Endothelial cell of umbilical vein (primary cell): ENCODE measurements at regions not wholly inside any gene's neighbourhood (a gene's known extent, or its start where the extent isn't known, plus 50 kb on each side); places are given as distances from the start of the nearest gene placed in this dataset.

Experiments
- BruUV-seq: library from RNA; stranded (reverse); fragments of 400-500 nt; replicated peaks from 2 replicates; lab custom pipeline; 2021; lab: Mats Ljungman, UMichigan
- CTCF ChIA-PET: fragments of 300-600, 350-600 bp; sonication (Branson Sonifier 250); formaldehyde crosslinking; loops from one replicate; lab custom pipeline; 2021; ENCODE audit warnings: antibody characterized with exemption, inconsistent platforms; lab: Charles Lee
- POLR2A ChIA-PET: fragments of 300-600, 350-600 bp; sonication (Branson Sonifier 250); formaldehyde crosslinking; loops from one replicate; lab custom pipeline; 2021; ENCODE audit warnings: antibody characterized with exemption, inconsistent platforms; lab: Charles Lee
- DNase-seq: peaks from one replicate; pipeline ENCODE4 v3.0.0-alpha.2; 2011; ENCODE audit warnings: low read depth, low spot score
- FAIRE-seq: peaks from 2 replicates; lab custom pipeline; 2011; peaks lifted over from hg19 to GRCh38; lab: Jason Lieb, UNC
- H2AFZ ChIP-seq: 2 replicates; pipeline ENCODE4 v1.6.0; 2012; ENCODE audit warnings: low read depth, low read length, control low read depth, inconsistent platforms
- H3K27ac ChIP-seq: 2 replicates; pipeline ENCODE4 v1.5.1; 2011; ENCODE audit warnings: low read depth, mild to moderate bottlenecking, control low read depth, low read length, moderate library complexity; ENCODE audit not compliant: insufficient read depth
- H3K27me3 ChIP-seq, 2 experiments: 2 replicates each; pipeline versions ENCODE4 v1.6.0 to v1.6.1; 2011; ENCODE audit warnings: low read length in 2 of 2, mixed read lengths in 1 of 2; ENCODE audit not compliant: control insufficient read depth in 2 of 2, insufficient read depth in 2 of 2
- H3K36me3 ChIP-seq, 2 experiments: 2 replicates in 1 of 2; 3 replicates in 1 of 2; pipeline ENCODE4 v1.5.1; 2011; ENCODE audit warnings: low read length in 2 of 2, mild to moderate bottlenecking in 1 of 2, moderate library complexity in 1 of 2; ENCODE audit not compliant: control insufficient read depth in 2 of 2, insufficient read depth in 2 of 2; ENCODE audit errors: extremely low read depth in 1 of 2
- H3K4me1 ChIP-seq: 3 replicates; pipeline ENCODE4 v1.5.1; 2011; ENCODE audit warnings: mild to moderate bottlenecking, low read length; ENCODE audit not compliant: control insufficient read depth, insufficient read depth; ENCODE audit errors: extremely low read depth
- H3K4me2 ChIP-seq: 2 replicates; pipeline ENCODE4 v1.6.1; 2011; ENCODE audit warnings: low read length, control low read depth, mixed read lengths; ENCODE audit not compliant: insufficient read depth
- H3K4me3 ChIP-seq, 3 experiments: fragments of 200-600 bp in 1 of 3; sonication (generic), shearing (Covaris generic) in 1 of 3; replicated peaks in 1 of 3; 2 replicates each; pipeline ENCODE4 v1.5.1; 2011 to 2016; ENCODE audit warnings: control low read depth in 3 of 3, low read length in 3 of 3, mild to moderate bottlenecking in 2 of 3, inconsistent platforms in 1 of 3, low read depth in 1 of 3, moderate library complexity in 1 of 3; ENCODE audit not compliant: insufficient read depth in 1 of 3
- H3K79me2 ChIP-seq: 2 replicates; pipeline ENCODE4 v1.6.0; 2012; ENCODE audit warnings: low read length, inconsistent platforms; ENCODE audit not compliant: control insufficient read depth, insufficient read depth
- H3K9ac ChIP-seq: replicated peaks from 2 replicates; pipeline ENCODE3; 2011; ENCODE audit warnings: low read length, control low read depth; ENCODE audit not compliant: insufficient read depth; ENCODE audit errors: extremely low read depth
- H3K9me1 ChIP-seq: replicated peaks from 3 replicates; pipeline ENCODE4 v1.6.0; 2011; ENCODE audit warnings: mild to moderate bottlenecking, low read length; ENCODE audit not compliant: control insufficient read depth, insufficient read depth; ENCODE audit errors: extremely low read depth
- H3K9me3 ChIP-seq: replicated peaks from 2 replicates; pipeline ENCODE4 v1.5.1; 2012; ENCODE audit warnings: low read length, inconsistent platforms; ENCODE audit not compliant: control insufficient read depth, insufficient read depth
- H4K20me1 ChIP-seq: replicated peaks from 2 replicates; pipeline ENCODE3; 2011; ENCODE audit warnings: mild to moderate bottlenecking, low read length; ENCODE audit not compliant: control insufficient read depth, insufficient read depth; ENCODE audit errors: extremely low read depth
- CTCF ChIP-seq, 2 donors: IDR thresholded peaks; 1 replicate in 1 of 2; 2 replicates in 1 of 2; pipeline ENCODE4 v1.5.1; 2011; ENCODE audit warnings: low read length in 2 of 2, mild to moderate bottlenecking in 2 of 2, moderate library complexity in 2 of 2, control low read depth in 1 of 2, inconsistent platforms in 1 of 2, low read depth in 1 of 2; ENCODE audit not compliant: insufficient read depth in 1 of 2; ENCODE audit errors: extremely low read depth in 1 of 2
- EZH2 ChIP-seq: IDR thresholded peaks from 2 replicates; pipeline ENCODE4 v1.6.1; 2012; ENCODE audit warnings: borderline replicate concordance, low read depth, mild to moderate bottlenecking, moderate library complexity, low read length, inconsistent platforms; ENCODE audit not compliant: severe bottlenecking
- FOS ChIP-seq: IDR thresholded peaks from 2 replicates; pipeline ENCODE4 v1.6.1; 2011; ENCODE audit warnings: mild to moderate bottlenecking, low read length, moderate library complexity, borderline replicate concordance; ENCODE audit not compliant: insufficient read depth
- GATA2 ChIP-seq: IDR thresholded peaks from 2 replicates; pipeline ENCODE4 v1.7.0; 2011; ENCODE audit warnings: low read depth, mild to moderate bottlenecking, moderate library complexity, mixed read lengths, low read length; ENCODE audit not compliant: insufficient read length, insufficient read depth
- JUN ChIP-seq: IDR thresholded peaks from 2 replicates; pipeline ENCODE4 v1.6.1; 2011; ENCODE audit warnings: borderline replicate concordance, low read depth; ENCODE audit not compliant: insufficient read length, insufficient read depth
- MAX ChIP-seq: IDR thresholded peaks from 2 replicates; pipeline ENCODE4 v1.6.1; 2011; ENCODE audit not compliant: insufficient read depth, insufficient read length
- MYC ChIP-seq: IDR thresholded peaks from one replicate; pipeline ENCODE4 v1.6.1; 2011; ENCODE audit warnings: mild to moderate bottlenecking, low read depth, low read length
- POLR2A ChIP-seq: IDR thresholded peaks from 2 replicates; pipeline ENCODE4 v1.6.1; 2012; ENCODE audit warnings: low read depth, mild to moderate bottlenecking, control low read depth, low read length
- POLR2AphosphoS5 ChIP-seq: IDR thresholded peaks from 2 replicates; pipeline ENCODE4 v1.6.1; 2012; ENCODE audit warnings: low read depth, mild to moderate bottlenecking, control low read depth, low read length, moderate library complexity; ENCODE audit not compliant: insufficient read depth
- dilution Hi-C: fragments of 300-500 bp; cut with MboI; formaldehyde crosslinking; loops from one replicate; pipeline ENCODE4 v1.15.0; 2019; ENCODE audit warnings: low sequenced_read_pairs; ENCODE audit not compliant: extremely low pct_ligation_motif_present
- intact Hi-C: fragments of 100-400 bp; cut with micrococcal nuclease; formaldehyde crosslinking; loops from one replicate; pipeline ENCODE4 v1.10.0; 2022

- Histone ChIP-seq H2AFZ (no peak overlapping the region), H3K79me2 (no peaks in the 10 kb centered on the region), H3K9me1 (no peaks in the 10 kb centered on the region), H3K4me3 (no peak overlapping the region), H3K27me3 (no peaks in the 10 kb centered on the region), H4K20me1 (no peaks in the 10 kb centered on the region), H3K36me3 (no peaks in the 10 kb centered on the region), H3K4me2 (no peak overlapping the region), H3K27ac (no peak overlapping the region), H3K9ac (no peak overlapping the region), H3K4me1 (no peaks in the 10 kb centered on the region), H3K9me3 (no peaks in the 10 kb centered on the region)
- BruUV-seq: no TSS peak
- intact Hi-C loops: no loop called here
- DNase-seq: no peak
- dilution Hi-C loops: no loop called here
- ChIA-PET POLR2A (no interaction called here), CTCF (no interaction called here)
- FAIRE-seq: no peak
- TF ChIP-seq FOS (no peak), EZH2 (no peak), CTCF (IDR thresholded peaks at IDR 0.05; ENCODE audit: extremely low read depth in 1 of 2, insufficient read depth in 1 of 2, low read depth in 1 of 2, low read length in 2 of 2) (no peak), MAX (no peak), JUN (no peak), POLR2AphosphoS5 (no peak), MYC (no peak), GATA2 (no peak), POLR2A (no peak)
Measured at GRCh38 chr6:16041327-16041726, 87.6 kb upstream of the MYLIP start.
